ENCODE measurements at regions not wholly inside any gene's neighbourhood (a gene's known extent, or its start where the extent isn't known, plus 50 kb on each side); places are given as distances from the start of the nearest gene placed in this dataset.

GRCh38 chr3:74531491-74531890 lies 83.0 kb downstream of the CNTN3 start:
- Histone ChIP-seq H3K27me3 (ENCODE audit: insufficient read depth, low read length) (no peaks in the 10 kb centered on the region), H3K9me3 (ENCODE audit: low read length) (no peaks in the 10 kb centered on the region), H3K4me1 (ENCODE audit: insufficient read depth, low read length) (no peaks in the 10 kb centered on the region), H3K36me3 (ENCODE audit: insufficient read depth, low read length) (no peaks in the 10 kb centered on the region), H2AFZ (ENCODE audit: low read depth, low read length) (no peak overlapping the region), H3K4me3 (ENCODE audit: low read length) (no peak overlapping the region)

- Histone ChIP-seq H3K27me3 (ENCODE audit: insufficient read depth, low read length) (no peaks in the 10 kb centered on the region), H3K36me3 (ENCODE audit: insufficient read depth, low read length) (no peaks in the 10 kb centered on the region), H3K4me1 (ENCODE audit: insufficient read depth, low read length) (no peaks in the 10 kb centered on the region), H3K9me3 (ENCODE audit: low read length) (no peaks in the 10 kb centered on the region), H3K4me3 (ENCODE audit: low read length) (no peak overlapping the region), H2AFZ (ENCODE audit: low read depth, low read length) (no peak overlapping the region)
Observed at GRCh38 chr3:74529145-74529544, 85.3 kb downstream of the CNTN3 start.

DNA sequence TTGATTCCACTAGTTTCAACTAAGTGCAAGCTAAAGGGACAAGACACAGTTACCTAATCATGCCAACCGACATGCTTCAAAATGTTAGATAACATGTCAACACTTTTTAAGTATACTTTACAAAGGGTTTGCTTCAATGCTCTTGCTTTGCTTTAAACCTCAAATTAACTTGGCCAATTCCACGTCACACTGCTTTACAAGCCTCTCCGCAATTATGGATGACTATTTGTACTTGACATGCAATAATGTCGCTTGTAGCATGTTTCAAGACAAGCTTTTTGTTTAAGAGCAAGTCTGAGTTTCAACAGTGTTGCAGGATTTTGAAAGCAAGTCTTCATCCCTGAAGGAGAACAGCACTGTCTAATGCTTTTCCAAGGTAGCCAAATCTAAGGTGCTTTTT lies 86.9 kb downstream of the CNTN3 start:
- H2AFZ ChIP-seq (ENCODE audit: low read depth, low read length) = no peak overlapping the region
- no peaks in the 10 kb centered on the region for H3K4me1 ChIP-seq (ENCODE audit: insufficient read depth, low read length)
- H3K9me3 ChIP-seq (ENCODE audit: low read length) = no peaks in the 10 kb centered on the region
- no peaks in the 10 kb centered on the region for H3K27me3 ChIP-seq (ENCODE audit: insufficient read depth, low read length)
- no peaks in the 10 kb centered on the region for H3K36me3 ChIP-seq (ENCODE audit: insufficient read depth, low read length)
- no peak overlapping the region for H3K4me3 ChIP-seq (ENCODE audit: low read length)

- Histone ChIP-seq H3K4me1 (ENCODE audit: insufficient read depth, low read length) (no peaks in the 10 kb centered on the region), H3K4me3 (ENCODE audit: low read length) (no peak overlapping the region), H3K27me3 (ENCODE audit: insufficient read depth, low read length) (no peaks in the 10 kb centered on the region), H3K36me3 (ENCODE audit: insufficient read depth, low read length) (no peaks in the 10 kb centered on the region), H2AFZ (ENCODE audit: low read depth, low read length) (no peak overlapping the region), H3K9me3 (ENCODE audit: low read length) (no peaks in the 10 kb centered on the region)
Observed at GRCh38 chr3:74523811-74524210, 90.6 kb downstream of the CNTN3 start.

GRCh38 chr3:74520895-74521294 lies 93.6 kb downstream of the CNTN3 start:
- Histone ChIP-seq H3K4me3 (ENCODE audit: low read length) (no peak overlapping the region), H2AFZ (ENCODE audit: low read depth, low read length) (no peak overlapping the region), H3K4me1 (ENCODE audit: insufficient read depth, low read length) (no peaks in the 10 kb centered on the region), H3K9me3 (ENCODE audit: low read length) (no peaks in the 10 kb centered on the region), H3K27me3 (ENCODE audit: insufficient read depth, low read length) (no peaks in the 10 kb centered on the region), H3K36me3 (ENCODE audit: insufficient read depth, low read length) (no peaks in the 10 kb centered on the region)

DNA sequence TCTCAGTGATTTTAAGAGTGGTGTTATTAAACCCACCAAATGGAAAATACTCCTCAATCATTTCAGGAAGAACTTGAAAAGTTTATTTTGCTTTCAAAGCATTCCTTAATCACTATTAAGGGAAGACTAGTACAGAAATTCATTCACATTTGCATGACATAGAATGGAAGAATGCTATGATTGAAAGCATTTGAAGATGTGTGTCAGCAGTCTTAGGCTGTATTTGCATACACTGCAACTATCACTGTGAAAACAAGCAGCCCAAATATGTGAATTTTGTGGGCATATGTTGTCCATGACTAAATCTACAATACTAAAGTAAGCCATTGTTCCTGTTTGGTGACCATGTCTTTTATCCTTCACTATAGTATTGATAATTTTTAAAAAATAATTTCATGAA lies 95.8 kb downstream of the CNTN3 start:
- H3K4me1 ChIP-seq (ENCODE audit: insufficient read depth, low read length) = no peaks in the 10 kb centered on the region
- H3K9me3 ChIP-seq (ENCODE audit: low read length) = no peaks in the 10 kb centered on the region
- H3K4me3 ChIP-seq (ENCODE audit: low read length) = no peak overlapping the region
- H3K27me3 ChIP-seq (ENCODE audit: insufficient read depth, low read length) = no peaks in the 10 kb centered on the region
- no peaks in the 10 kb centered on the region for H3K36me3 ChIP-seq (ENCODE audit: insufficient read depth, low read length)
- no peak overlapping the region for H2AFZ ChIP-seq (ENCODE audit: low read depth, low read length)

DNA sequence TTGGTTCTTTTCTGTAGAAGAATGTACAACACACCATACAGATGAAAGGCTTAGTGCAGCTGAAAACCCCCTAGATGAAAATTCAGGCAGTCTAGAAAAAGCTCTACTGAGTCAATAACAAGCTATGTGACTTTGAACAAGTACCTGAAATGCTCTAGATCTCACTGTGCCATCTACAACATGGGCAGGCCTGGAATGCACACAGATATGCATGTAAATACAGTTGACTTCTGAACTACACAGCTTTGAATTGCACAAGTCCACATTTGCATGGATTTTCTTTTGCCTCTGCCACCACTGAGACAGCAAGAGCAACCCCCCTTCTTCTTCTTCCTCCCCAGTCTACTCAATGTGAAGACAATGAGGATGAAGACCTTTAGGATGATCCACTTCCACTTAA lies 98.4 kb downstream of the CNTN3 start:
- Histone ChIP-seq H3K9me3 (ENCODE audit: low read length) (no peaks in the 10 kb centered on the region), H3K4me3 (ENCODE audit: low read length) (no peak overlapping the region), H3K4me1 (ENCODE audit: insufficient read depth, low read length) (no peaks in the 10 kb centered on the region), H3K36me3 (ENCODE audit: insufficient read depth, low read length) (no peaks in the 10 kb centered on the region), H3K27me3 (ENCODE audit: insufficient read depth, low read length) (no peaks in the 10 kb centered on the region), H2AFZ (ENCODE audit: low read depth, low read length) (no peak overlapping the region)

DNA sequence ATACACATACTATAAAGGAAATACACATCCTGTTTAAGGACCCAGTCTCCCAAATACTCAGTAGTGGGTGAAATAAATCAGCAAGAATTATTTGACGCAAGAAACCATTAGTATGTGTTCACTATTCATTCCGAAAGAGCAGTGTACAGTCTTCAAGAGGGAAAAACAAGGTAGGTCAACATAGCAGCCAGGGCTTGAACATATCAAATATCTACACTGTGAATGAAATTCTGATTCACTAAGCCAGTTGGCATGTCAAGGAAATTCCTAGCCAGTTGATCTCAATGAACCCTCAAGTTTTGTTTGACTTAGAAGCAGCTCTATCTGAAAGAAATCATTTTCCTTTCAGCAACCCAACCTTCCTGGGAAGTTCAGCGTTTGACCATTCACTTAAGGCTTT lies 99.0 kb downstream of the CNTN3 start:
- Histone ChIP-seq H3K36me3 (ENCODE audit: insufficient read depth, low read length) (no peaks in the 10 kb centered on the region), H3K27me3 (ENCODE audit: insufficient read depth, low read length) (no peaks in the 10 kb centered on the region), H3K4me1 (ENCODE audit: insufficient read depth, low read length) (no peaks in the 10 kb centered on the region), H3K9me3 (ENCODE audit: low read length) (no peaks in the 10 kb centered on the region), H2AFZ (ENCODE audit: low read depth, low read length) (no peak overlapping the region), H3K4me3 (ENCODE audit: low read length) (no peak overlapping the region)

DNA sequence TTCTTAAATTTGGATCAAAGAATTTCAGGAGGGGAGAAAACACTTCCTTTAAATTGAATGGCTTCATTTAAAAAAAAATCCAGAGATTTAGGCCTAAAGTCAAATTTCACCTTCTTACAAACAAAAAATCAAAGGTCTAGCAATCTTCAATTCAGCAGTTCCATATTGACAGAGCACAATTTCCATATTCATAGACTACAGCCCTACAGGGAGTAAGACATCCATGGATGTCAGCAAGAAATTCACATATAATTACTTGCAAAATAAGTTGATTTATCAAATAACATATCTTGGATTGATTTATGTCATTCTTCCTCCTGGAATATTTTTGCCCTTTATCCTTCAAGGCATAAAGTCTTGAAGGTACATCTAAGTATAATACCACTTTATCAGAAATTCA lies 103.4 kb downstream of the CNTN3 start:
- H2AFZ ChIP-seq (ENCODE audit: low read depth, low read length) = no peak overlapping the region
- H3K9me3 ChIP-seq (ENCODE audit: low read length) = no peaks in the 10 kb centered on the region
- no peaks in the 10 kb centered on the region for H3K4me1 ChIP-seq (ENCODE audit: insufficient read depth, low read length)
- no peak overlapping the region for H3K4me3 ChIP-seq (ENCODE audit: low read length)
- H3K27me3 ChIP-seq (ENCODE audit: insufficient read depth, low read length) = no peaks in the 10 kb centered on the region
- H3K36me3 ChIP-seq (ENCODE audit: insufficient read depth, low read length) = no peaks in the 10 kb centered on the region

DNA sequence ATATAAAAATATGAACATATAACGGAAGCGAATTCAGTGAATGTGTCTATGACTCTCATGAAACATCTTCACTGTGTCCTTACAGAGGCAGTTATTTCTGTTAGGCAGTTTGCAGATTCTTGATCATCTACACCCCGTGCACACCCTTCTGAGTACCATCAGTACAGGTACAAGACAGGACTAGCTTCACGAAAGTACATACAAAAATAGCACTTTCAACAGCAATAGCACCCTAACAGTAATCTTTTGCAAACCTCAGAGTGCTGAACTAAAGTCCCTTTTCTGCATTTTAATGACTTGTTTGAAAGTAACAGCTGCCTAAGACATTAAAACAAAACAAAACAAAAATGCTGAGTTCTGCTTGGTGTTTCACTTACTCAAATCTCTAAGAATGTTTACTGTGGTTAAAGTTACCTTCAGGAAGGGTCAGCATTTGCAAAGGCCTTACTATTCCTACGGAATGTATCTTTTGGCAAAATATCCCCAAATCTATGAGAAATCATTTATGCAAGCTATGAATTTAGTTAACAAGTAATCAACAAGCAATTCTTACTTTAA lies 104.1 kb downstream of the CNTN3 start:
- no peaks in the 10 kb centered on the region for H3K4me1 ChIP-seq (ENCODE audit: insufficient read depth, low read length)
- no peaks in the 10 kb centered on the region for H3K36me3 ChIP-seq (ENCODE audit: insufficient read depth, low read length)

DNA sequence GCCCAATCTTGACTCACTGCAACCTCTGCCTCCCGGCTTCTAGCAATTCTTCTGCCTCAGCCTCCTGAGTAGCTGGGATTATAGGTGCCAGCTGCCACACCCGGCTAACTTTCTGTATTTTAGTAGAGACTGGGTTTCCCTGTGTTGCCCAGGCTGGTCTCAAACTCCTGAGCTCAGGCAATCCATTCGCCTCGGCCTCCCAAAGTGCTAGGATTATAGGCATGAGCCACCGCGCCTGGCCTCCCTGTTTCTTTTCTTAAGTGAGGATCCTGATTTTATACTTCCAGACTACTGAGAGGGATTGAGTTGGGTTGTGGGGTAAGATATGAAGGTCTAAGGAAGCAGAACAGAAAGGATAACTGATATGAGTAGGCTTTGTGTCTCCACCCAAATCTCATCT lies 106.8 kb downstream of the CNTN3 start:
- Histone ChIP-seq H3K4me1 (ENCODE audit: insufficient read depth, low read length) (peaks cover 15% of the 10 kb centered on the region), H3K36me3 (ENCODE audit: insufficient read depth, low read length) (no peaks in the 10 kb centered on the region), H3K27me3 (ENCODE audit: insufficient read depth, low read length) (no peaks in the 10 kb centered on the region), H3K4me3 (ENCODE audit: low read length) (no peak overlapping the region), H3K9me3 (ENCODE audit: low read length) (no peaks in the 10 kb centered on the region), H2AFZ (ENCODE audit: low read depth, low read length) (no peak overlapping the region)

More for the DNA sequence above, 104.1 kb downstream of the CNTN3 start:
- Histone ChIP-seq H2AFZ (ENCODE audit: low read depth, low read length) (no peak overlapping the region), H3K4me3 (ENCODE audit: low read length) (no peak overlapping the region), H3K27me3 (ENCODE audit: insufficient read depth, low read length) (no peaks in the 10 kb centered on the region), H3K9me3 (ENCODE audit: low read length) (no peaks in the 10 kb centered on the region)

- Histone ChIP-seq H3K9me3 (ENCODE audit: low read length) (no peaks in the 10 kb centered on the region), H3K27me3 (ENCODE audit: insufficient read depth, low read length) (no peaks in the 10 kb centered on the region), H3K36me3 (ENCODE audit: insufficient read depth, low read length) (no peaks in the 10 kb centered on the region), H3K4me3 (ENCODE audit: low read length) (no peak overlapping the region), H3K4me1 (ENCODE audit: insufficient read depth, low read length) (peaks cover 28% of the 10 kb centered on the region), H2AFZ (ENCODE audit: low read depth, low read length) (no peak overlapping the region)
Observed at GRCh38 chr3:74506246-74506645, 108.2 kb downstream of the CNTN3 start.

- Histone ChIP-seq H3K27me3 (ENCODE audit: insufficient read depth, low read length) (no peaks in the 10 kb centered on the region), H3K4me3 (ENCODE audit: low read length) (no peak overlapping the region), H3K36me3 (ENCODE audit: insufficient read depth, low read length) (no peaks in the 10 kb centered on the region), H2AFZ (ENCODE audit: low read depth, low read length) (no peak overlapping the region), H3K4me1 (ENCODE audit: insufficient read depth, low read length) (peaks cover 34% of the 10 kb centered on the region), H3K9me3 (ENCODE audit: low read length) (no peaks in the 10 kb centered on the region)
Observed at GRCh38 chr3:74501007-74501406, 113.5 kb downstream of the CNTN3 start.

DNA sequence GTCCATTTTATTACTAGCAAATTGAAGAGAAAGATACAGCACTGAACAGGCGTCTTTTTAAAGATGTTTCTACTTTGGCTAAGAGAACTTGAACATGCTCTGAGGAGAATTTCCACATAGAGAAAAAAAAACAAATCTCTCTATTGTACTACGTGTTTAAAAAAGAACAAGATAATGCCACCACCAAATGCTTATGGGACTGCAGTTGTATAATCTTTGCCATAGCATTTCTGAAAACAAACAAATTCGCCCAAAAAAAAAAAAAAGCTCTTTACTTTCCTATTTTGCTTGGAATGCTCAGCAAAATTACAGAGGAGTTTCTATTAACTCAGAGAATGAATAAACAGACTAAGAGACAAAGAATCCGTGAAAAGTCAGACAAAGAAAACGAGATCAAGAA lies 114.2 kb downstream of the CNTN3 start:
- Histone ChIP-seq H3K27me3 (ENCODE audit: insufficient read depth, low read length) (no peaks in the 10 kb centered on the region), H3K4me3 (ENCODE audit: low read length) (no peak overlapping the region), H3K9me3 (ENCODE audit: low read length) (no peaks in the 10 kb centered on the region), H3K36me3 (ENCODE audit: insufficient read depth, low read length) (no peaks in the 10 kb centered on the region), H2AFZ (ENCODE audit: low read depth, low read length) (no peak overlapping the region), H3K4me1 (ENCODE audit: insufficient read depth, low read length) (peaks cover 34% of the 10 kb centered on the region)

All from neuron (in vitro differentiated cells).